ENCODE measurements at regions not wholly inside any gene's neighbourhood (a gene's known extent, or its start where the extent isn't known, plus 50 kb on each side); places are given as distances from the start of the nearest gene placed in this dataset.
"Not testable (repeated sequence)": the region's sequence is repeated elsewhere in the genome, so short reads cannot be mapped to it uniquely, and the experiment has no call there.

DNA sequence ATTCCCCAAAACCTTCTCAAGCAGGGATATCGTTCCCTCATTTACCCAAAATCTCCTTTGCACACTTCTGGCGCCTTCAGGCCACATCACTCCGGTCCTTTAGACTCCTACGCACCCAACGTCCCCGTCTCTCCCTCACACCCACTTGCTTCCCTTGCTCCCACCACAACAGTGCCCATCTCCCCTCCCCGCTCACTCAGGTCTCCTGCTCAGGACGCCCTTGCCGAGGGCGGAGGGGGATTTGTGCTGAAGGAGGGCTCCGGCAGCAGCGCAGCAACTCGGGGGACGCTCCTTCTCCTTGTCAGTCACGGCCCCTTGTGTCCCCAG lies 71.6 kb downstream of the PCMTD2 start:
- DNase-seq (ENCODE audit: low spot score): peak; percentile 11
- H3K9me3 Mint-ChIP-seq; H3K27ac Mint-ChIP-seq; H3K4me3 Mint-ChIP-seq (ENCODE audit: low read depth); H3K4me1 Mint-ChIP-seq (ENCODE audit: low read depth); intact Hi-C loops (cut with micrococcal nuclease); H3K36me3 Mint-ChIP-seq (ENCODE audit: low read depth): not testable (repeated sequence)
- H3K27me3 Mint-ChIP-seq (ENCODE audit: low read depth): peaks cover 15% of the 10 kb centered on the region

DNA sequence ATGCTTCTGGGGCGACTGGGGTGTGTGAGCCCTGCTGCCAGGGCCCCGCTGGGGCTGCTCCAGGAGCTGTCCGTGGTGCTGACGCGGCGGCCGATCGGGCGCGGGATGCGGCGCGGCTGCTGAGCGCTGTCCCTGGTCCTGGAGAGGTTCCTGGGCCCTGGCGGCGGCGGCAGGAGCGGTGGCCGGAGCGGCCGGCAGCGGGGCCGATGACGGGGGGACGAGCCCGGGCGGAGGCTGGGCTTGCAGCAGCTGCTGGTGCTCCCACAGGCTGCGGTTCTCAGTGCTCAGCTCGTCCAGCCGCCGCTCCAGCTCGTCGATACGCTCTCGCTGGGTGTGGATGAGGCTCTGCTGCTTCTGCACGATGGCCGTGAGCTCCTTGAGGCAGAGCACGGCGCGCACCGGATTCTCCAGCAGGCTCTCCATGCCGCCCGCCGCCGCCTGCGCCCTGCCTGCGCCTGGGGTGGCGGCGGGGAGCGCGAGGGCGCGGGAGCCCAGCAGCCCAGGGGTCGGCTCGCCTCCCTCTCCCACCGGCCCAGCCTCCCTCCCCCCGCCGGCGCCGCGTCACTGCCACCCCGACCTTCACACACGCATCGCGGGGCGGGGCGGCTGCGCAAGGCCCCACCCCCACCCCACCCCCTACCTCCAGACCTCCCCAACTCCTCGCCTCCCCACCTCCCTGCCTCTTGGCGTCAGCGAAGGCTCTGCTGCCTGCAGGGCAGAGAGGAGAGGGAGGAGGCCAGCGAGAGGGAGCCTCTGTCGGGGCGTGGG lies 72.2 kb downstream of the PCMTD2 start:
- H3K36me3 Mint-ChIP-seq (ENCODE audit: low read depth); H3K4me1 Mint-ChIP-seq (ENCODE audit: low read depth); intact Hi-C loops (cut with micrococcal nuclease); H3K9me3 Mint-ChIP-seq; H3K4me3 Mint-ChIP-seq (ENCODE audit: low read depth); DNase-seq (ENCODE audit: low spot score); H3K27ac Mint-ChIP-seq: not testable (repeated sequence)
- peaks cover 17% of the 10 kb centered on the region for H3K27me3 Mint-ChIP-seq (ENCODE audit: low read depth)

DNA sequence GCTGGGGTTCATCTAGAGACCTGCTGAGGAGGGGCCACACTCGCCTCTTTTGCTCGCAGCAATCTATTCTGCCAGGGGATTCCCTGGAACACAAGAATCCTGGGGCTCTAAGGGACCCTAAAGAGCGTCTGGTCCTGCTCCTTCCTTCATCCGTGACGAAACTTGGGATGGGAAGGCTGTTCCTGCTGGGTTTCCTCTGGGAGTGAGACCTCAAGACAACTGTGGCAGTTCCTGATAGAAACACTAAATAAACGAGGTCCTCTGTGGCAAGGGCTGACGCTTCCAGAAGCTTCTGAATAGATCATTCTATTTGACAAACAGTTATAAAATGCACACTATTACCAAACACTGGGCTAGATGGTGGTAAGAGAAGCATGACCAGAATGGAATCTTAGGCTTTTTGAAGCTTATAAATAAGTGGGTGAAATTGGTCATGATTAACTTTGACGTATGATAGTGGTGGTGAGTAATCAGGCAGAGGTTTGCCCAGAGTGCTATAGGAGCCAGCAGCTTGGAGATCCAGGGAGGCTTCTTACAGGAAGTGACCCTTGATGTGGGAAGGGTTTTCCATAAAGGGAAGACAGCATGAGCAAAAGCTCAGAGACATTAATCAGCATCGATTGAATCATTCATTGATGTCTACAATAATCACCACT lies 73.2 kb downstream of the PCMTD2 start:
- peaks cover 20% of the 10 kb centered on the region for H3K27me3 Mint-ChIP-seq (ENCODE audit: low read depth)
- intact Hi-C loops (cut with micrococcal nuclease); H3K9me3 Mint-ChIP-seq: not testable (repeated sequence)

DNA sequence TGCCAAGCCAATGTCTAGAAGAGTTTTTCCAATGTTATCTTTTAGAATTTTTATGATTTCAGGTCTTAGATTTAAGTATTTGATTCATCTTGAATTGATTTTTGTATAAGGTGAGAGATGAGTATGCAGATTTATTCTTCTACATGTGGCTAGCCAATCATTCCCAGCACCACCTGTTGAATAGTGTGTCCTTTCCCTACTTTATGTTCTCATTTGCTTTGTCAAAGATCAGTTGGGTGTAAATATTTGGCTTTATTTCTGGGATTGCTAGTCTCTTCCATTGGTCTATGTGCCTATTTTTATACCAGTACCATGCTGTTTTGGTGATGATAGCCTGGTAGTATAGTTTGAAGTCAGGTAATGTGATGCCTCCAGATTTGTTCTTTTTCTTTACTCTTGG lies 77.1 kb downstream of the PCMTD2 start:
- H3K27me3 Mint-ChIP-seq (ENCODE audit: low read depth): peaks cover 16% of the 10 kb centered on the region
- DNase-seq (ENCODE audit: low spot score); H3K9me3 Mint-ChIP-seq; H3K4me3 Mint-ChIP-seq (ENCODE audit: low read depth); H3K27ac Mint-ChIP-seq; intact Hi-C loops (cut with micrococcal nuclease); H3K36me3 Mint-ChIP-seq (ENCODE audit: low read depth); H3K4me1 Mint-ChIP-seq (ENCODE audit: low read depth): not testable (repeated sequence)

More for the DNA sequence above, 73.2 kb downstream of the PCMTD2 start:
- not testable (repeated sequence) for H3K4me3 Mint-ChIP-seq (ENCODE audit: low read depth); H3K27ac Mint-ChIP-seq; DNase-seq (ENCODE audit: low spot score); H3K36me3 Mint-ChIP-seq (ENCODE audit: low read depth); H3K4me1 Mint-ChIP-seq (ENCODE audit: low read depth)

Data from activated T-helper 2 cell treated with anti-CD3 and anti-CD28 coated beads, Interferon-gamma antibody, Interleukin-2, Interleukin-4, amounts not matched to agents 10 μg/mL and 5 μg/mL and 100 μg/mL, durations not matched to agents 14 hours and 24 hours and 36 hours (primary cell).